Breast epithelium (tissue), 4 donors: ENCODE measurements at regions not wholly inside any gene's neighbourhood (a gene's known extent, or its start where the extent isn't known, plus 50 kb on each side); places are given as distances from the start of the nearest gene placed in this dataset.
"Not testable (repeated sequence)": the region's sequence is repeated elsewhere in the genome, so short reads cannot be mapped to it uniquely, and the experiment has no call there.

ENCODE experiments used
- DNase-seq, 2 donors: peaks; one replicate each; pipeline ENCODE4 v3.0.0-alpha.2; 2019; ENCODE audit warnings: low spot score in 2 of 2
- H3K27ac ChIP-seq, 2 donors: fragments of 200-600 bp; sonication (generic) in 1 of 2; one replicate each; pipeline ENCODE4 v1.5.1; 2016 to 2019; ENCODE audit warnings: mild to moderate bottlenecking in 1 of 2
- H3K27me3 ChIP-seq, 2 donors: fragments of 200-600 bp; sonication (generic) in 1 of 2; one replicate each; pipeline versions ENCODE4 v1.5.1 to v1.6.0; 2017 to 2019; ENCODE audit warnings: control low read depth in 1 of 2, mild to moderate bottlenecking in 1 of 2
- H3K36me3 ChIP-seq: fragments of 200-600 bp; one replicate; pipeline ENCODE4 v1.5.1; 2019
- H3K4me1 ChIP-seq, 2 donors: fragments of 200-600 bp; sonication (generic); one replicate each; pipeline ENCODE4 v1.5.1; 2016 to 2019; ENCODE audit warnings: control low read depth in 1 of 2
- H3K4me3 ChIP-seq, 3 donors: fragments of 200-600 bp; sonication (generic); 1 replicate in 2 of 3; 2 replicates in 1 of 3; pipeline ENCODE4 v1.5.1; 2016 to 2019; ENCODE audit warnings: mild to moderate bottlenecking in 3 of 3, moderate library complexity in 2 of 3
- H3K9me3 ChIP-seq, 2 donors: fragments of 200-600 bp; sonication (generic) in 1 of 2; one replicate each; pipeline ENCODE4 v1.5.1; 2016 to 2019; ENCODE audit warnings: control low read depth in 1 of 2
- CTCF ChIP-seq, 3 donors: fragments of 450-650 bp; IDR thresholded peaks; one replicate each; pipeline ENCODE4 v1.5.1; 2016 to 2017; ENCODE audit warnings: antibody characterized with exemption in 3 of 3, mild to moderate bottlenecking in 3 of 3, moderate library complexity in 3 of 3
- POLR2A ChIP-seq: fragments of 450-650 bp; IDR thresholded peaks from one replicate; pipeline ENCODE4 v1.6.1; 2016; ENCODE audit warnings: antibody characterized with exemption, mild to moderate bottlenecking, moderate library complexity
- POLR2AphosphoS5 ChIP-seq, 3 donors: sonication (generic); formaldehyde crosslinking; IDR thresholded peaks; one replicate each; pipeline ENCODE4 v1.6.1; 2017; ENCODE audit warnings: antibody characterized with exemption in 3 of 3
- intact Hi-C: fragments of 100-400 bp; cut with DNase I; formaldehyde crosslinking; loops from one replicate; pipeline ENCODE4 v1.15.1; 2023; ENCODE audit warnings: low total_unique reads

GRCh38 chr6:111925296-111925695 is 52.0 kb upstream of the FYN start:
- Histone ChIP-seq H3K9me3 (no peaks in the 10 kb centered on the region), H3K36me3 (no peaks in the 10 kb centered on the region), H3K4me1 (no peaks in the 10 kb centered on the region), H3K4me3 (no peak overlapping the region), H3K27me3 (no peaks in the 10 kb centered on the region), H3K27ac (no peak overlapping the region)
- TF ChIP-seq POLR2AphosphoS5 (IDR thresholded peaks at IDR 0.05) = no peak
- TF ChIP-seq POLR2A = no peak
- no peak for TF ChIP-seq CTCF (IDR thresholded peaks at IDR 0.05)
- intact Hi-C loops = no loop called here
- DNase-seq = no peak

GRCh38 chr6:111926731-111927302 is 53.6 kb upstream of the FYN start:
- Histone ChIP-seq H3K36me3 (no peaks in the 10 kb centered on the region), H3K4me3 (no peak overlapping the region), H3K27me3 (no peaks in the 10 kb centered on the region), H3K27ac (no peak overlapping the region), H3K9me3 (peaks cover 0 to 3% of the 10 kb centered on the region in 2 donors), H3K4me1 (no peaks in the 10 kb centered on the region)
- TF ChIP-seq POLR2A = no peak
- TF ChIP-seq POLR2AphosphoS5 (IDR thresholded peaks at IDR 0.05) = no peak
- TF ChIP-seq CTCF (IDR thresholded peaks at IDR 0.05) = no peak
- intact Hi-C loops = no loop called here
- DNase-seq = no peak

- TF ChIP-seq CTCF (IDR thresholded peaks at IDR 0.05) = no peak
- no peak for TF ChIP-seq POLR2AphosphoS5 (IDR thresholded peaks at IDR 0.05)
- DNase-seq = no peak
- intact Hi-C loops = no loop called here
- Histone ChIP-seq H3K36me3 (no peaks in the 10 kb centered on the region), H3K4me3 (no peak overlapping the region), H3K27me3 (no peaks in the 10 kb centered on the region), H3K27ac (no peak overlapping the region), H3K4me1 (no peaks in the 10 kb centered on the region), H3K9me3 (peaks cover 0 to 8% of the 10 kb centered on the region in 2 donors)
Measured at GRCh38 chr6:111927321-111927720, 54.1 kb upstream of the FYN start.

- Histone ChIP-seq H3K4me3 (no peak overlapping the region), H3K4me1 (no peaks in the 10 kb centered on the region), H3K27ac (no peak overlapping the region), H3K27me3 (no peaks in the 10 kb centered on the region), H3K36me3 (no peaks in the 10 kb centered on the region), H3K9me3 (peaks cover 0 to 12% of the 10 kb centered on the region in 2 donors)
- intact Hi-C loops = no loop called here
- no peak for TF ChIP-seq POLR2A
- no peak for TF ChIP-seq POLR2AphosphoS5 (IDR thresholded peaks at IDR 0.05)
- TF ChIP-seq CTCF (IDR thresholded peaks at IDR 0.05) = no peak
- DNase-seq = no peak
Measured at GRCh38 chr6:111928139-111928538, 54.9 kb upstream of the FYN start.

- peaks cover 0 to 12% of the 10 kb centered on the region in 2 donors for H3K9me3 ChIP-seq
- H3K27me3 ChIP-seq, H3K27ac ChIP-seq, DNase-seq, H3K4me1 ChIP-seq, intact Hi-C loops, H3K36me3 ChIP-seq, H3K4me3 ChIP-seq: not testable (repeated sequence)
Measured at GRCh38 chr6:111934611-111935010, 61.4 kb upstream of the FYN start.

- H3K9me3 ChIP-seq = peaks cover 0 to 11% of the 10 kb centered on the region in 2 donors
- no peaks in the 10 kb centered on the region for H3K27me3 ChIP-seq
- intact Hi-C loops = no loop called here
- DNase-seq = no peak
- no peak overlapping the region for H3K27ac ChIP-seq
- no peaks in the 10 kb centered on the region for H3K36me3 ChIP-seq
- no peaks in the 10 kb centered on the region for H3K4me1 ChIP-seq
- no peak for TF ChIP-seq CTCF (IDR thresholded peaks at IDR 0.05)
- TF ChIP-seq POLR2AphosphoS5 (IDR thresholded peaks at IDR 0.05) = no peak
- TF ChIP-seq POLR2A = no peak
- H3K4me3 ChIP-seq = no peak overlapping the region
Measured at GRCh38 chr6:111936718-111937117, 63.5 kb upstream of the FYN start.
